ENCODE measurements at regions not wholly inside any gene's neighbourhood (a gene's known extent, or its start where the extent isn't known, plus 50 kb on each side); places are given as distances from the start of the nearest gene placed in this dataset.

DNA sequence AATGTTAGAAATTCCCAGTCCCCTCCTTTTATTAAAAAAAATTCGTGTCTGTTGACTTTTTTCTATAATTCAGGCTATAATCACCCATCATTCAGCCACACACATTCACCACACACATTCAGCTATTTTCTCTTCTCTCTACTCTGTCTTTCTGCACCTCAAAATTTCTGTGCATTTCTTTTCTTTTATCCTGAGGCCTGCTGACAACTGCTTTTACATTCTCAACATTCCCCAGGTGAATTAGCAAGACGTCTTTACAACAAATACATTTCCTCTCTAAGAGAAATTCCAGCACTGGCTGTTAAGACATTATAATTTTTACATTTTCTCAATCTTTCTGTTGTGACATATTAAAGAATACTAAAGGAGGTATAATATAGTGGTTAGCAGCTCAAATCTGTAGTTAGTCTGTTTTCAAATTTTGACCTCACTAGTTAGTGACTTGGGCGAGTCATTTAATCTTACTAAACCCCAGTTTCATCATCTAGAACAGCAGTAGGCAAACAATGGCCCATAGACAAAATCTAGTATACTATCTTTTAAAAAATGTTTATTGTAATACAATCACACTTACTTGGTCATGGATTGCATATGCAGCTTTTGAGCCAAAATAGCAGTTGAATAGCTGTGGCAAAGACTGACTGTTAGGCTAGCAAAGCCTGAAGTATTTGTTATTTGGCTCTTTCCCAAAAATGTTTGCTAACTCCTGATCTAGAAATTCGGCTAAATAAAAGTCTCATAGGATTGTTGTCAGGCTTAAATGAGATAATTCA lies 350.7 kb downstream of the NSUN3 start:
- Histone ChIP-seq H3K36me3 (no peaks in the 10 kb centered on the region), H3K9me3 (no peaks in the 10 kb centered on the region), H3K4me3 (no peak overlapping the region), H3K27me3 (no peaks in the 10 kb centered on the region)
- DNase-seq = peak; percentile 53

DNA sequence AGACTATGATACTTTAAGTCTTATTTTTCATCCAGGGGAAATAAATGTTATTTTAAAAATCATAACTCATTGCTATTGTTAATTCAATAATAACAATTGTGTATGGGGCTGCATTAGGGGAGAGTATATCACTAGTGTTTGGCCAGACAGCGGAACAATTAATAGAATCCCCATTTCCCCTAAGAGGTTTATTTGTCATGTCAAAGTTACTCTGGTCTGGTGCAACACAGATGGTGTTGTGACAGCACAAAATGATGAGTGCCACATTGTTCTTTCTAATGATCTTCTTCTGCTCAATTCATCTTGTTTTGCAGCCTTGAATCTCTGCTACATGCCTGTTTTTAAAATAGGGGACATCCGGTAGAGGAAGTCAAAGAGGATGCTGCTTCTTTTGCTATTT lies 351.6 kb downstream of the NSUN3 start:
- H3K36me3 ChIP-seq = no peaks in the 10 kb centered on the region
- no peak for DNase-seq
- peaks cover under 1% of the 10 kb centered on the region; the same call in 1 of the 2 replicates for H3K9me3 ChIP-seq
- no peaks in the 10 kb centered on the region for H3K27me3 ChIP-seq
- no peak overlapping the region for H3K4me3 ChIP-seq

DNA sequence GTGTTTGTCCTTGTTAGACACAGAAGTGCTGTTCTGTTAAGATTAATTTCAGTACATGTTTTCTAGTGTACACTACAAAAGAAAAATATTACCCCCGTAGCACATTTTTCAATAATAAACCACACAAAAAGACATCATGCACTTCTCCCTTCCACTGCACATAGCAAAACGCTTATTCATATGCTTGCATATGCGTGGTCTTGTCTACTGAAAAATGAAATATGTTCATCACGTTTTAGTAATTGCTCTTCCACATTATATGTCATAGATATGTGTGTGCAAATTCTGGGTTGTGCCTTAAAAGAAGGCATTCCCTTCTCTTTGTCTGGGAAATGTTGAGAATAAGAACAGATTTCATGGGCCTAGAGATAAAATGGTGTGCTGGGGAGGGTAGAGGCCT lies 353.9 kb downstream of the NSUN3 start:
- H3K4me3 ChIP-seq = no peak overlapping the region
- H3K36me3 ChIP-seq = no peaks in the 10 kb centered on the region
- no peak for DNase-seq
- H3K27me3 ChIP-seq = no peaks in the 10 kb centered on the region
- H3K9me3 ChIP-seq = peaks cover 10% of the 10 kb centered on the region

DNA sequence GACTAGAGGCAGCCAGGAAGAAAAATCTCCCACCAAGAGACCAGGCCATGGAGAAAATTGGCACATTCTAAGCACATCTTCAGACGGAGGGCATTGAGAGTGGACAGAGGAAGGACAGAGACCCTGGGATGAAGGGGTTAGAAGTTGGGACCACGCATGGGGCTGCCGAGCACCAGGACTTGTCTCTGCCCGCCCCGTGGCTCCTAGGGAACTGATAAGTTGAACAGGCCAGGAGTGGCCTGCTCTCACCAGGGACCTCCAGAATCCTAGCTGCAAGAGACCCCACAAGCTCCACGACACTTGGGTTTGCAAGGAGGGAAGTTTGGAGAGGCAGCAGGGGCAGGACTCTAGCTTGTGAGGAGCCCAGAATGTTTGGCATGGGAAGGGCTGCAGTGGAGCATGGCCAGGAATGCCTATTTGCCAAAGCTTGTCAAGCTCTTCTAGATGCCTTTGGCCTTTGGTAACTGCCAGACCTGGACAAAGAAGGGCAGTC lies 355.1 kb downstream of the NSUN3 start:
- peak; percentile 13 for DNase-seq
- Histone ChIP-seq H3K9me3 (peaks cover 10% of the 10 kb centered on the region), H3K36me3 (no peaks in the 10 kb centered on the region), H3K4me3 (no peak overlapping the region), H3K27me3 (no peaks in the 10 kb centered on the region)

DNA sequence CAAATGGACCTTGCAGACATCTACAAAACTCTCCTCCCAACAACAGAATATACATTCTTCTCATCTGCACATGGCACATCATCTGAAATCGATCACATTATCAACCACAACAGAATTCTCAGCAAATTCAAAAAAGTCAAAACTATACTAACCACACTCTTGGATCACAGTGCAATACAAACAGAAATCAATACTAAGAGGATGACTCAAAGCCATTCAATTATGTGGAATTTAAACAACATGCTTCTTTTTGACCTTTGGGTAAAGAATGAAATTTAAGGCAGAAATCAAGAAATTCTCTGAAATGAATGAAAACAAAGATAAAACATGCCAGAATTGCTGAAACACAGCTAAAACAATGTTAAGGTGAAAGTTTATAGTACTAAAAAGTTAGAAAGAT lies 358.1 kb downstream of the NSUN3 start:
- Histone ChIP-seq H3K4me3 (no peak overlapping the region), H3K9me3 (peaks cover 10% of the 10 kb centered on the region), H3K36me3 (no peaks in the 10 kb centered on the region), H3K27me3 (no peaks in the 10 kb centered on the region)
- no peak for DNase-seq

DNA sequence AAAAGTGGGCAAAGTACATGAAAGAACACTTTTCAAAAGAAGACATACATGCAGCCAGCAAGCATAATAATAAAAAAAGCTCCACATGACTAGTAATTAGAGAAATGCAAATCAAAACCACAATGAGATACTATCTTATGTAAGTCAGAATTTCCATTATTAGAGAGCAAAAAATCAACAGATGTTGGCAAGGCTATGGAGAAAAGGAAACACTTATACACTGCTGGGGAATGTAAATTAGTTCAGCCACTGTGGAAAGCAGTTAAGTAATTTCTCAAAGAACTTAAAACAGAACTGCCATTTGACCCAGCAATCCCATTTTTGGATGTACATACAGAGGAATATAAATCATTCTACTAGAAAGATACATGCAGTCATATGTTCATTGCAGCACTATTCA lies 360.7 kb downstream of the NSUN3 start:
- no peaks in the 10 kb centered on the region for H3K36me3 ChIP-seq
- peaks cover 10% of the 10 kb centered on the region for H3K9me3 ChIP-seq
- no peak for DNase-seq
- H3K4me3 ChIP-seq = no peak overlapping the region
- H3K27me3 ChIP-seq = no peaks in the 10 kb centered on the region

DNA sequence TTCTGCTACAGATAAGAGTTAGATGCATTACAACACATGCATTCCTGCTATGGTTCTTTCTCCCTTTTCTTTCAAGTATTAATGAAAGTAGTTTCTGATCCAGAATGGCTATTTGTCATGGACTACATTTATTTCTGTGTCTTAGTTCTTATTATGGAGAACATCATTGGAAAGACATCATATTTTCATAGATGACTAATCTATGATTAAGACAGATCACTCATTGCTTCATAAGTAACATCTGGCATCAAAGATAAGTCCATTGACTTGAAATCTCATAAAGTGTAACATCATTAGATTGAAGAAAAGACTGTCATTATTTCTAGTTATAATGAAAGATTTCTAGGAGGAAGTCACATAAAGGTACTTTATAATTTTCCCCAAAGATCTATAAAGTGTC lies 366.7 kb downstream of the NSUN3 start:
- Histone ChIP-seq H3K36me3 (no peaks in the 10 kb centered on the region), H3K4me3 (no peak overlapping the region), H3K9me3 (no peaks in the 10 kb centered on the region), H3K27me3 (no peaks in the 10 kb centered on the region)
- no peak for DNase-seq

DNA sequence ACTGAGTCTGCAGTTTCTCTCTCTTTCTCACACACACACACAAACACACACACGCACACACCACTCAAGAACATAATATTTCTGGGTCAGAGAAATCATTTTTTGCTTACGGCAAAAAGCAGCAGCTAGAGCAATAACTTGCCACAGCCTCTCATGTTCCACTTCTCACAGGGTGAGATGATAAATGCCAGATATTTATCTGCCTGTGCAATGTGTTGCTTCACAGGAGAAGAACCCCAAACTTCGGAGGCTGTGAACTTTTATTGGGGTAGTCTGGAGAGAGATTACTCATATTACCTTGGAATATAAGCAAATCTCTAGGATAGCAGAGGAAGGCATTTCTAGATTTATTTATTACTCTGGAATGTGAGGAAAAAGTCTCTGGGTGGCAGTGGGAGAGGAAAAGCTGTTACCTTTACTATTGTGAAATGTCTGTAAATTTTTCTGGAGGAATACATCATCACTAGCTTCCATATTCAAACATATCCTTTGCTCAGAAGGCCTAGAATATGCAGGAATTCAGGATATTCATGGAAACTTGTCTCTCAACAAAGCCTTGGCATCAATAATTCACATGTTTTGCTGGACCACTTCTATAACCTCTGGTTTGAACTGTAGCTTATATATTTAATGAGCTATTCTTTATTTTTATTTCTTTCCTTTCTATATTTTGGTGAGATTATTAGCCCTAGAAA lies 369.2 kb downstream of the NSUN3 start:
- Histone ChIP-seq H3K36me3 (no peaks in the 10 kb centered on the region), H3K4me3 (no peak overlapping the region), H3K9me3 (no peaks in the 10 kb centered on the region), H3K27me3 (no peaks in the 10 kb centered on the region)
- DNase-seq = no peak

DNA sequence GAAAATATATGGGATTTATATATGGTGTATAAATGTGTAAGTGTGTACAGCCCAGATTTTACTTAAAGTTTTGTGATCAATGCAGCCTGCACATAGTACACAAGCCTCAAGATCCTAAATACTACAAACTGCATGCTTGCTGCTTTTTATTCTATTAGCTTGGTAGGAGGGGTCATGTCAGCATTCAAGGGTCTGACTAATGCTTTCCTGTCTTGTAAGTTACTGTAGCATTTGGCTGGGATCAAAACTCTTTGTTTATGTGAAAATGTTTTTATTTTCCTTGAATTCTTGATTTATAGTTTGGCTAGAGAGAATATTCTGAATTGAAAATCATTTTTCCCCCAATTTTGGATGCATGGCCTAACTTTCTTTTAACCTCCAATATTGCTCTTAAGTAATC lies 370.9 kb downstream of the NSUN3 start:
- no peaks in the 10 kb centered on the region for H3K36me3 ChIP-seq
- DNase-seq = peak; percentile 14
- 0 out of 2 replicates have a peak, but pooled peaks cover 2% of the 10 kb centered on the region for H3K9me3 ChIP-seq
- no peak overlapping the region for H3K4me3 ChIP-seq
- H3K27me3 ChIP-seq = no peaks in the 10 kb centered on the region

DNA sequence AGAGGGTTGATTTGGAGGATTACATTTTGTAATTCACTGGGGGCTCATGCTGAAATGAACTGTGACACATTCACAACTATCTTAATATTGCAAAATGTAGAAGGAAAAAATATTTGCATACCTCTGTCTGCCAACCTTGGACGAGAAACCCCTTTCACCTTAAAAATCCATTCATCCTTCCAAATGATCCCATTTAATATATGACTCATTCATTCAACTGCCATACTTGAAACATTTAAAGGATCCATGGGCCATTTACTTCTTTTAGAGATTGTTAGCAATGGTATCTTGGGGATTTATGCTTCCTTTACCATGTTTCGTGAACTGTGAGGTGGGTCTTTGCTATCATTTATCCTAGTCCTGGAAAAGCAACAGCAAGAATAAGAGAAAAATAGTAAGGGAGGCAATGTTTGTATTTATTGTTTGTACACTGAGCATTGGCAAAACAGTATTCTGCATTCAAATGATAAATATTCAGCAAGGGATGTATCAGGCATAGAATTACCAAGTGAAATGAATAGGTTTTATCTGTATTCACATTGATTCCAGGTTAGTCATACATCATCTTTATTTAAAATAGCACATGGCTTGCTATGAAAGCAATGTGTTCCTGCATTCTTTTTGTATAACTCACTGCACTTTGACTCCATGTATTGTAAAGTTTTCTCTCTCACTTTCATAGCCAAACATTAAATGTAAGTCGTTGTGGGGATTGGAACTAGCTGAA lies 378.1 kb downstream of the NSUN3 start:
- peaks cover 3% of the 10 kb centered on the region; the same call in 1 of the 2 replicates for H3K9me3 ChIP-seq
- no peaks in the 10 kb centered on the region for H3K27me3 ChIP-seq
- H3K4me3 ChIP-seq = no peak overlapping the region
- DNase-seq = no peak
- H3K36me3 ChIP-seq = no peaks in the 10 kb centered on the region

DNA sequence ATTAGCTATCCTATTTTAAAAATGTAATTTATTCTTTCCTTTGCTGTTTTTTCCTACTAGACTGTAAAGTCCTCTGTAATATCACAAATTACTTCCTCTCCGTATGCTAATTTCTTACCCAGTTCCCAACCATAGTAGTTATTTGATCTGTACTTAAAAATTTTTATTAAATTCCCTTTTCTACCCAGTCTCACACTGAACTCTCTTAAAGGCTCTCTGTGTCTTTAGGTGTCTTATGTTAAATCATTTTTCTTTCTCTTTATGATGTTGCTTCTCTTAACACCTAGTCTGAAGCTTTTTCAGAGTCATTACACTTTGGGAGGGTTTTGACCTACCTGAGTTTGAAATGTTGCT lies 378.6 kb downstream of the NSUN3 start:
- Histone ChIP-seq H3K27me3 (no peaks in the 10 kb centered on the region), H3K4me3 (no peak overlapping the region), H3K9me3 (peaks cover 3% of the 10 kb centered on the region; the same call in 1 of the 2 replicates), H3K36me3 (no peaks in the 10 kb centered on the region)
- no peak for DNase-seq

DNA sequence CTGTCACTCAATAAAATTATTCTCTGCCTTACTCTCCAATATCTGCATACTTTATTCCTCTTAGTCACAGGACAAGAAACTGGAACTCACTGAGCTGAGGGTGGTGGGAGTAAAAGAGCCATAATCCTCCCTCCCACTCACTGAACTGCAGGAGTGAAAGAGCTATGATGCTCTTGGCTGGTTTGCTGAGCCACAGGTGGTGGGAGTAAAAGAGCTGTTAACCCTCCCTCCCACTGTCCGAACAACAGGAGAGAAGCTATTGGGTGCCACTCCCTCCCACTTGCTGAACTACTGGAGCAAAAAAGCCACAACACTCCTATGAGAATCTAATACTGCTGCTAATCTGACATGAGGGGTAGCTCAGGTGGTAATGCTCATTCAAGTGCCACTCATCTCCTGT lies 391.0 kb downstream of the NSUN3 start:
- H3K27me3 ChIP-seq = no peaks in the 10 kb centered on the region
- no peak overlapping the region for H3K4me3 ChIP-seq
- no peaks in the 10 kb centered on the region for H3K36me3 ChIP-seq
- no peak for DNase-seq
- no peaks in the 10 kb centered on the region for H3K9me3 ChIP-seq

DNA sequence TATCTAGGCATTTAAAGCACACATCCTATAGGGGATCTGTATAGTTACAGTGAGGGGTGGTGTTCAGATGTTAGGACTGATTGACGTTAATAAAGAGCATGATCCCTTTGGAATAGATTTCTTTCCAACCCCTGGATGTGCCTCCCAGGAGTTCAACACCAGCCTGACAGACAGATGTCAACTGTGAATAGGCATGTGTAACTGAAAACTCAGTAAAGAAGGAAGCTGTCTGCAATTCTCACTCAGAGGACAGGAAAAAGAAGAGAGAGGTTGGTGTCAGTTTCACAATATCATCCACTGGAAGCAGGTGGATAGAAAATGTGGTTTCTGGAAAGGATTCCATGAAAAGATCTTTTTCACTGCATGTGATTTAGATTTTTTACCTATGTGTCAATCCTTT lies 396.3 kb downstream of the NSUN3 start:
- Histone ChIP-seq H3K9me3 (no peaks in the 10 kb centered on the region), H3K27me3 (no peaks in the 10 kb centered on the region), H3K4me3 (no peak overlapping the region), H3K36me3 (no peaks in the 10 kb centered on the region)
- DNase-seq = no peak

DNA sequence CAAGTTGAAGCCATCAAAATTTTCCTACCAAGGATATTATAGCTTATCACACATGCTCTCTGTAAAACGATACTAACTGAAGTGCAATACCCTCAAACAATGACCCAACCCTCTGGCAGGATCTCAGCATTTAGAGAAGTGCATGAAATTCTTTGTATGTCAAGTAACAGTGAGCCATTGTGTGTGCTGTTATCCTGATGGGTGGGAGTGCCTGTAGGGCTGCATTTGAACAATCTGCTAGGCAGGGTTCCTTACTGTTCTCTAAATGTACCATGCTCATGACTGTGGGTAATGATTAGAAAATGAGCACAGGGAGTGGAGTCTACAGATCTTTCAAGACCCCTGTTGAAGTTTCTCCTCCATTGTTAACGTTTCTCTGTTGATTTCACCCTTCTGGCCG lies 398.1 kb downstream of the NSUN3 start:
- no peak overlapping the region for H3K4me3 ChIP-seq
- H3K9me3 ChIP-seq = no peaks in the 10 kb centered on the region
- no peaks in the 10 kb centered on the region for H3K36me3 ChIP-seq
- no peak for DNase-seq
- no peaks in the 10 kb centered on the region for H3K27me3 ChIP-seq

DNA sequence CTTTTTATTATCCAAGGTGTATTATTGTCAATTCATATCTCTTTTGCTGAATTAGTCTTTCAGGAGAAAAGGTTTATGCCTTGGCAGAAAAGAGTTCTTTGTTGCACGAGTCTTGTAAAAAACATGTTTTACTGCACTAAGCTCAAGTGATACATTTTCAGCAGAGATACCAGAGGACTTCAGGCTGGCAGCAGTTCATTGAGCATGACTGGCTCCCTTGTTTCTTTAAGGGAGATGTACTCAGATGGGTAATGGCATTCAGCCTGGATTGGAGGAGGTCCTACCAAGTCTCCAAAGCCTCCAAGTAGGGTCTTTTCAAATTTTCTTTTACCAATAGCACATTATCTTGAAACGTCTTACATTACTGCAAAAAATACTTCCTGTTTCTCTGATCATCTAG lies 400.1 kb downstream of the NSUN3 start:
- Histone ChIP-seq H3K9me3 (no peaks in the 10 kb centered on the region), H3K36me3 (no peaks in the 10 kb centered on the region), H3K4me3 (no peak overlapping the region), H3K27me3 (no peaks in the 10 kb centered on the region)
- DNase-seq = no peak

DNA sequence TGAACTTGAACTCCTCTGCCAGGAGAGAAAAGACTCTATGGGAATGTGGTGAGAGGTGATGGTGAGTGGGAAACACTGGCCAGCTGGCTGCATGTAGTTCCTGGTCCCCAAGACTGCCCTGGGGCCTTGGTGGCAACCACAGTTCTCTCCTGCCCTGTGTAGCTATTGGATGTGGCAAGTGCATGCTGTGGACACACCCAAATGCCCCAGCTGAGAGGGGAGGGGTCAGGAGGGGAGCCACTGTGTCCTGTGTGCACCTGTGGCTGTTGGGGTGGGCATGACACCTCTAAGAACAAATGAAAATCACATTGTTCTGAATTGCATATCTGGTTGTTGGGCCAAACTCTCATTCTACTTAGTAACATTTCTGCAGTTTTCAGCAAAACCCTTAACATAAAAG lies 409.6 kb downstream of the NSUN3 start:
- Histone ChIP-seq H3K36me3 (no peaks in the 10 kb centered on the region), H3K4me3 (no peak overlapping the region), H3K9me3 (peaks cover 8% of the 10 kb centered on the region; the same call in 1 of the 2 replicates), H3K27me3 (no peaks in the 10 kb centered on the region)
- no peak for DNase-seq

DNA sequence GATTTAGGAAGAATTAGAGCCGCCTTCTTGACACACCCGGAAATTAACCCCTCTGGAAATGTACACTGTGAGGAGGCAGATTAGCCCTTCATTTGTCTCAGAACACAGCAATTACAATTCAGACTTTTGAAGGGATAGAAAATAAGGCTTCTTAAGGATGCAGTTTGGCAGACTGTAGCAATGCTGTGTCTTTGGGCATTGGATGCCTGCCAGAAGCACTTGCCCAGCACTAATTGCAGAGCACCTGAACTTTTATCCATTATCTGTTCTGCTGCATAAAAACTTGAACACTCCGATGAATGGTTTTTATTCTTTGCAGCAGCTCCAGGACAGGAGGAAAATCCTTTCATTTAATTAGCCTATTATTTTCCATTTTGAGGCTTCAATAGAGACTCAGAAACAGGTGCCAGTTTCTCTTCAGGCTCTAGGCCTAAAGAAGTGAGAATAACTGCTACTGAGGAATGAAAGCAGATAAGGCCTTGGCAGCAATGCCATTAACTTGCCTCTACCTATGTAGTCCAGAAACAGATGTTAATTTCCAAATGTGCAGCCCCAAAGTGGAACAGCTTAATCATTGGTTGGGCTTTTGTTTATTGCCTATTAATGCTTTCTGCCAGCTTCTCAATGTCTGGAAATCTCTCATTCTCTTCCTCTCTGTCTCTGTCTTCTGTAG lies 418.5 kb downstream of the NSUN3 start:
- Histone ChIP-seq H3K36me3 (no peaks in the 10 kb centered on the region), H3K4me3 (no peak overlapping the region), H3K9me3 (peaks cover under 1% of the 10 kb centered on the region; the same call in 1 of the 2 replicates), H3K27me3 (no peaks in the 10 kb centered on the region)
- no peak for DNase-seq
